ENCODE measurements at regions not wholly inside any gene's neighbourhood (a gene's known extent, or its start where the extent isn't known, plus 50 kb on each side); places are given as distances from the start of the nearest gene placed in this dataset.
"Not testable (repeated sequence)": the region's sequence is repeated elsewhere in the genome, so short reads cannot be mapped to it uniquely, and the experiment has no call there.

- no peak for DNase-seq (ENCODE audit: low read depth)
Observed at GRCh38 chr1:58062635-58063034, 483.9 kb downstream of the OMA1 start.

GRCh38 chr1:58060559-58061170 lies 485.9 kb downstream of the OMA1 start:
- no peak for DNase-seq (ENCODE audit: low read depth)

DNA sequence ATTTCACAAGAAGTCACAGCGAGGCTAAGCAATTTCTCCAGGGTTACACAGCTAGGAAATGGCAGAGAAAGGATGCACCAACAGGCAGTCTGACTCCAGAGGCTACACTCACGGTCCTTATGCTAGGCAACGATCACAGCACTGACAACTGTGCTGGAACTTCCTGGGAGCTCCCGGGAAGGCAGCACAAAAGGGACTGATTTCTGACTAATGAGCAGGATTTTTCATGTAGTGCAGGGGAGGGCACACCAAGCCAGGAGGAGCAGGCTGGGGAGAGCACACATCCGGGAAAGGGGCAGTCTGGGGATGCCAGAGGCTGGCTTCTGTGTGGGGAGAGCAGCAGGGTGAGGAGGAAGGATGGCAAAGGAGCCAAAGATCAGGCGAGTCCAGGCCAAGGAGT lies 486.7 kb downstream of the OMA1 start:
- no peak for DNase-seq (ENCODE audit: low read depth)

DNA sequence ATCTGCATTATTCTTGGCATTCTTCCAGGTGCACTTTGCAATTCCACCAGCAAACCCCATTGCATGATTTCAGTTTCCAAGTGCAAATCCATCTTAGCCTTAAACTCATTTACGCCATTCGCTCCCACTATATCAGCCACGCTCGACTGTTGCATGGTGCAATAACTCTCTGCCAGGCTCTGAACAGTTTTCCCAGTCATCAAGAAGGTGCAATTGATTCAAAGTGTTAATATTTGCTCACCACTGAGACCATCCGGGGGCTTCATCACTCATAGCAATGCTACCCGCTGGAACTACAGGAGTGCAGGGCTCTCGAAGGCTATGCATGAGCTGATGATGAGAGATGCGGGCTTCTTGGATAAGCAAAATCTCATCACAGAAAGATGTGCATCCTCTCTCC lies 488.2 kb downstream of the OMA1 start:
- DNase-seq (ENCODE audit: low read depth): no peak

GRCh38 chr1:58057826-58058225 lies 488.7 kb downstream of the OMA1 start:
- DNase-seq (ENCODE audit: low read depth): no peak

GRCh38 chr1:58051187-58051586 lies 495.3 kb downstream of the OMA1 start:
- DNase-seq (ENCODE audit: low read depth): not testable (repeated sequence)

- no peak for DNase-seq (ENCODE audit: low read depth)
Observed at GRCh38 chr1:58047265-58047858, 499.2 kb downstream of the OMA1 start.

GRCh38 chr1:58045094-58045705 lies 501.3 kb downstream of the OMA1 start:
- no peak for DNase-seq (ENCODE audit: low read depth)

GRCh38 chr1:58041621-58042020 lies 504.9 kb downstream of the OMA1 start:
- no peak for DNase-seq (ENCODE audit: low read depth)

DNA sequence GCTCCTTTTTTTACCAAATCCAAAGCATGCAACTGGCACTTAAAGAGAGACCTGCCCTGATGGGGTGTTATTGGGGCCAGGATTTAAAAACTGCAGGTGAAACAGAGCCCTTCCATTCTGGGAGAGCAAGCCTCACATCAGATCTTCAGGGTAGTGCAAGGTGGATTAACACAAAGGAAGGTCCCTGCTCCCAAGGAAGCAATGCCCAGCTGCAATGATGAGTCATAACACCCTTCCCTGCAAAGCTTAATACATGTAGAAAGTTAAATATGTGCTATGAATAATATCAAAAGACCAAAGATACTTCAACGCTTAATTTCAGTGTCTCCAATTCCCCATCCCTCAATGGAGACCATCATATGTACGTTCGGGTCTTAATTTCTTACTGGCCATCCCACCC lies 508.0 kb downstream of the OMA1 start:
- DNase-seq (ENCODE audit: low read depth): no peak

DNA sequence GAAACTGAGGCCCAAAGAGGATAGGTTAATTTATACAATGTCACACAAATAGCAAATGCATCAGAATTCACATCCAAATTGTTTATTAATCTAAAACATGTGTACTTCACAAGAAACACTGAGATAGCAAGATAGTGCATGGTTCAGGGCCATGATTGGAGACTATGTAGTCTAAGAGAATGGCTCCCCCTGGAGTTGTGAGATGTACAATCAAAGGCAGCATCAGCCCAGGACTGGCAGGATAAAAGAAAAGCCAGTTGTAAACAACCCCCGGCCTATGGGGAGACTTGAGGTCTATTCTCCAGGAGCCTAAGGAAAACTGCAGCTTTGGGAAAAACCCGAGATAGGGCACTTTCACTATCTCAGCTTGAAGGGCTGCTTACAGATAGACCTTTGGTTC lies 511.0 kb downstream of the OMA1 start:
- no peak for DNase-seq (ENCODE audit: low read depth)

GRCh38 chr1:58033311-58033710 lies 513.2 kb downstream of the OMA1 start:
- DNase-seq (ENCODE audit: low read depth): no peak

GRCh38 chr1:58032611-58033073 lies 513.9 kb downstream of the OMA1 start:
- DNase-seq (ENCODE audit: low read depth): no peak

DNA sequence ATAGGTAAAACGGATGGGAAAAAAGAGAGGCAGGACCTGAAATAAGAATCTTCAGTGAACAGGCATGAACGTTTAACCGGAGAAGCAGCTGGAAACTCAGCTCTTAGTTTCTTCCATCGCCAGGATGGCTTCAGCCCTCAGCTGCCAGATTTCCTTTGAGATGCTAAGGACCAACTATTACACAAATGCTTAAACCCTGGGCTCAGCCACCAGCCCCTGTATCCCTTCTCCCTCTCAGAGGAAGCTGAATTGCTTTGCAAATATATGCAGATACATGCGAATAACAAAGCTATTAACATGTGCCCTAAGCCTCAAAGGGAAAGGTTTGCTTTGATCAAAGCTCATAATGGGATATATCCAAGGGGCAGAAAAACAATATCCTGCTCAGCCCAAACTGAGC lies 515.1 kb downstream of the OMA1 start:
- no peak for DNase-seq (ENCODE audit: low read depth)

DNA sequence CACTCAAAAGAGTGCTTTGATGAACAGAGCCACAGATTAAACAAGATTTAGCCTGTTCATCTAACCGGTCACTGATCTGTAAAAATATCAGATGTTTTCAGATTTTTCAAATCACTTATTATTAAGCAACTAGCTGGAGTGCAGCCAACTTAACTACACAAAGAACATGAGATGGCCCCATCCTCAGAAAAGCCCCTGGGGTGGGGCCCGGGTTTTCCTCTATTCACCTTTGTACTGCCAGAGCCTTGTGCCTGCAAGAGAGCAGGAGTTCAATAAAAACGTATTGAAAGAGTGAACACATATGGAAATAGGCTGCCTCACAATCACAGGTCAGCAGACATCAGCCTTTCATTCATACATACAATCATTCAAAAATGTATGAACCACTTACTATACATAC lies 516.1 kb downstream of the OMA1 start:
- DNase-seq (ENCODE audit: low read depth): no peak

DNA sequence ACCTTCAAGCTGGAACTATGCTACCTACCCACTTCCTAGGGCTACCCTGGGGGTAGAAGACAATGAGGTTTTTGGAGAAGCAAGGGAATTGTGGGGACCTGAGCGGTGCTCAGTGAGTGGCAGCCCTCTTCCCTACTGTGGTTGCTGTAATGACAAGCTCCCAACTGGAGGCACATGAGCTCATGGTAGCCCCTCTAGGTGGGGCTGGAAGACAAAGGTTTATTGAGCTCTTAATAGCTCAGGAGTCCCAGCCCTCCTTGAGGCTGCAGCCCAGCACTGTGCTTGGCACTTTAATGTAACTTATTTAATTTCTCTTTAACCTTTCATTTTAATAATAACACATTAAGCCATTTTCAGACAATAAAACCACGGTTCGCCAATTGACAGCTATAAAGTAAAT lies 528.9 kb downstream of the OMA1 start:
- DNase-seq (ENCODE audit: low read depth): no peak

- no peak for DNase-seq (ENCODE audit: low read depth)
Observed at GRCh38 chr1:58013237-58013636, 533.3 kb downstream of the OMA1 start.

DNA sequence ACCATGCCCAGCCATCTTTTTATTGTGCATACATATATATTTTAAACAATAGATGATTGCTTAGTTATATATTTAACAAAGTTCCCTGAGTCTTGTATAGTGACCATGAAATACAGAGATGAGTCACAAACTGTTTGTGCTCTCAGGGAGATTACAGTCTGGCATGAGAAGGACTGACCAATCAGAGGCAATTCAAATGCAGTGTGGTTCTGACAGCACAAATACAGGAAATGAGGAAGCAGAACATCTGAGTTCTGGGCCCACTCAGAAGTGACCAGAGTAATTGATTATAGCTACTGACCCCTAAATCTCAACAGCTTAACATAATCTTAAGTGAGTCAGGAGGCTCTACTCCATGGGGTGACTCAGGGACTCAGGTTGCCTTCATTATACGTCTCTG lies 534.5 kb downstream of the OMA1 start:
- DNase-seq (ENCODE audit: low read depth): no peak

DNA sequence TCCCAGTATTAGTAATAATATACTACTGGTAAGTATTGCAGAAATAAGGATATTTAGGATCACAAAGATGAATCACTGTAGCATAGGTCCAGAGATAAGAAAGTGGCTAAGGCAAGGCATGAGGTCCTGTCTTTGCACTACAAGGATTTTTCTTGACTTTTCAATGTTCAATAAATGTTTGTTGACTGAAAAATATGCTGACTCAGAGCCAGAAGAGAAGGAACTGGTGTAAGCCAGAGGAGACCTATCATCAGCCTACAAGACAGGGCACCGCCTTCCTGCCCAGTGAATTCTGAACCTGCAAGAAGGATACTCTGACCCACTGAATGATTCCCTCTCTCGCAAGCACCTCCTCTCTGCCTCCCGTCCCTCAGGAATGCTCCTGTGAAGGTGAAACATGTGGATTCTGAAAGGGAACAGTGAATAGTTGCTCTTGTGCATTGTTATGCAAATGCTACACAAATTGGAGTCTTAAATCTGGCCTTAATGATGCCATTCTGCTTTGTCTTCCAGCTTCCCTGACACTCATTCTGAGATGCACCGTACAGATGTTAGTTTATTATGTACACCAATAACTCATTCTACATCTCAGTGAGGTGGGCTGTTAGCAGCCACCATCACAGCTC lies 540.0 kb downstream of the OMA1 start:
- no peak for DNase-seq (ENCODE audit: low read depth)

DNA sequence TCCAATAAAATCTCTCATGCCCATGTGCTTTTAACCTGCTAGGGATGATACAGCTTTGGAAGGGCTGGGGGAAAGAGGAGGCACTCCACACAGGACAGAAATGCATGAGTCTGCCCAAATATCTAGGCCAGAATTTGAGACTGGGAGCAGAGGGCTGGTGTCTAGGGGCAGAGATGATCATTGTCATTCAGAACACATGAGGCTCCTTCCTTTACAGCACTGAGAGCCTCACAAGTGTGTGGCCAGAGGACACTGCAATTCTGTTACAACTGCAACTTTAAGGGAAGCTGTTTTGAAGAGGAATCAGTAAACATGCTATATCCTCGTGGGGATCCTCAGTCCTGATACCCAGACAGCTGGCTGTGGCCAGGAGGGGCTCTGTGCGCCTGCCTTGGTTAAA lies 541.3 kb downstream of the OMA1 start:
- DNase-seq (ENCODE audit: low read depth): no peak

DNA sequence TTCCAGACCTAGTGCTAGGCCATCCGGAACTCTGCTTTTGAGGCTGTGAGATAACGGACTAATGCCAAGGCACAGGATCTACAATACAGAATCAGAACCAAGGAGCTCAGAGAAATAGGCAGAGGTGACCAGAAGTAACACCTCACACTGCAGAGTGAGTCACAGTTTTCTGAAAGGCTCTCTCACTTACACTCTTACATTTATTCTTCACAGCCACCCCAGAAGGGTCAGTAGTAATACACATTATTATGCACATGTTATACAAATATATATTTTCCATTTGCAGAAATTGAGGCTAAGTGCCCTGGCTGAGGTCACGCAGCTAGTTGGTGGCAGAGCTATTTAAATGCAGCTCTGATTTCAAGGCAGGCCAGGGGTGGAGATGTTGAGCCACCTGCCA lies 542.5 kb downstream of the OMA1 start:
- DNase-seq (ENCODE audit: low read depth): no peak

GRCh38 chr1:58003059-58003458 lies 543.5 kb downstream of the OMA1 start:
- no peak for DNase-seq (ENCODE audit: low read depth)

DNA sequence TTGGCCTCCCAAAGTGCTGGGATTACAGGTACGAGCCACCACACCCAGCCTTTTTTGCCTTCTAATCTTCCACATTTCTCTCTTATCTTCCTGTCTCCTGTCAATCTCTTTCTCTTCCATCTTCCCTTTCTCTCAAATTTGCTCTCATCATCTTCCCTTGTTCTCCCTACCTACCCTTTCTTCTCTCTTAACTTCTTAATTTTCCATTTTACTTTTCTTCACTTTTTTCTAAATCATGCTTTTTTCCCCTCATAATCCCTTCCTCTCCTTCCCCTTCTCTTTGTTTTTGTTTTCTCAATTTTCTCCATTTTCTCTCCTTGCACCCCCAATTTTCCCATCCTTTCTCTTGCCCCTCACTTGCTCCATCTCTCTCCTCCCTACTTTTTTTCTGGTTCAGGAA lies 545.7 kb downstream of the OMA1 start:
- DNase-seq (ENCODE audit: low read depth): no peak

Data from GM04504 (cell line).